Liver (tissue), 8 donors: ENCODE measurements at regions not wholly inside any gene's neighbourhood (a gene's known extent, or its start where the extent isn't known, plus 50 kb on each side); places are given as distances from the start of the nearest gene placed in this dataset.

ENCODE experiments used
- DNase-seq: peaks from one replicate; pipeline ENCODE4 v3.0.0-alpha.2; 2017; ENCODE audit warnings: low spot score
- H3K27ac ChIP-seq, 2 donors: one replicate each; pipeline ENCODE4 v1.7.0; 2013; ENCODE audit warnings: inconsistent platforms in 2 of 2, low read length in 2 of 2, control low read depth in 1 of 2, low read depth in 1 of 2, mild to moderate bottlenecking in 1 of 2
- H3K27me3 ChIP-seq, 4 donors: one replicate each; pipeline versions ENCODE4 v1.6.1 to v1.7.0; 2013; ENCODE audit warnings: low read length in 3 of 4, inconsistent platforms in 1 of 4, mild to moderate bottlenecking in 1 of 4, moderate library complexity in 1 of 4; ENCODE audit not compliant: control insufficient read depth in 4 of 4, insufficient read depth in 4 of 4
- H3K36me3 ChIP-seq, 4 donors: one replicate each; pipeline versions ENCODE4 v1.6.1 to v1.7.0; 2013; ENCODE audit warnings: low read length in 3 of 4, mild to moderate bottlenecking in 3 of 4, low read depth in 1 of 4, moderate library complexity in 1 of 4; ENCODE audit not compliant: control insufficient read depth in 4 of 4, insufficient read depth in 3 of 4
- H3K4me1 ChIP-seq, 4 donors: one replicate each; pipeline versions ENCODE4 v1.6.1 to v1.7.0; 2013; ENCODE audit warnings: low read length in 3 of 4, mild to moderate bottlenecking in 3 of 4, moderate library complexity in 1 of 4; ENCODE audit not compliant: control insufficient read depth in 4 of 4, insufficient read depth in 4 of 4
- H3K4me3 ChIP-seq, 3 donors: one replicate each; pipeline versions ENCODE4 v1.6.1 to v1.7.0; 2013; ENCODE audit warnings: low read length in 3 of 3, control low read depth in 1 of 3, low read depth in 1 of 3, mild to moderate bottlenecking in 1 of 3
- H3K9ac ChIP-seq, 2 donors: one replicate each; pipeline ENCODE4 v1.7.0; 2013; ENCODE audit warnings: low read length in 2 of 2, mild to moderate bottlenecking in 2 of 2, moderate library complexity in 2 of 2, control low read depth in 1 of 2, low read depth in 1 of 2
- H3K9me3 ChIP-seq, 4 donors: one replicate each; pipeline versions ENCODE4 v1.6.1 to v1.7.0; 2013; ENCODE audit warnings: low read length in 3 of 4; ENCODE audit not compliant: control insufficient read depth in 4 of 4
- EGR1 ChIP-seq, 2 donors: IDR thresholded peaks; 2 replicates each; pipeline ENCODE4 v1.6.1; 2016 to 2018; ENCODE audit warnings: antibody characterized with exemption in 2 of 2, low read depth in 2 of 2
- FOXA1 ChIP-seq: IDR thresholded peaks from 2 replicates; pipeline ENCODE4 v1.6.1; 2016; ENCODE audit warnings: antibody characterized with exemption
- FOXA2 ChIP-seq: IDR thresholded peaks from 2 replicates; pipeline ENCODE4 v1.6.1; 2016; ENCODE audit warnings: antibody characterized with exemption
- GABPA ChIP-seq, 2 donors: IDR thresholded peaks in 1 of 2; conservative IDR thresholded peaks in 1 of 2; 2 replicates each; pipeline ENCODE4 v1.6.1; 2016; ENCODE audit warnings: antibody characterized with exemption in 2 of 2, mild to moderate bottlenecking in 1 of 2, moderate library complexity in 1 of 2
- HNF4A ChIP-seq, 2 donors: conservative IDR thresholded peaks; 2 replicates each; pipeline ENCODE4 v1.6.1; 2016; ENCODE audit warnings: antibody characterized with exemption in 2 of 2, mild to moderate bottlenecking in 2 of 2
- HNF4G ChIP-seq: IDR thresholded peaks from 2 replicates; pipeline ENCODE4 v1.6.1; 2016; ENCODE audit warnings: antibody characterized with exemption
- JUND ChIP-seq, 2 donors: IDR thresholded peaks; 2 replicates each; pipeline ENCODE4 v1.6.1; 2016; ENCODE audit warnings: antibody characterized with exemption in 2 of 2
- MAX ChIP-seq: IDR thresholded peaks from 2 replicates; pipeline ENCODE4 v1.6.1; 2016; ENCODE audit warnings: antibody characterized with exemption
- NR2F2 ChIP-seq: IDR thresholded peaks from 2 replicates; pipeline ENCODE4 v1.6.1; 2016; ENCODE audit warnings: antibody characterized with exemption
- RAD21 ChIP-seq, 2 donors: IDR thresholded peaks; 2 replicates each; pipeline ENCODE4 v1.6.1; 2016; ENCODE audit warnings: antibody characterized with exemption in 2 of 2, mild to moderate bottlenecking in 2 of 2
- REST ChIP-seq: IDR thresholded peaks from 2 replicates; pipeline ENCODE4 v1.6.1; 2016; ENCODE audit warnings: antibody characterized with exemption, mild to moderate bottlenecking
- RXRA ChIP-seq, 2 donors: IDR thresholded peaks; 2 replicates each; pipeline ENCODE4 v1.6.1; 2017 to 2018; ENCODE audit warnings: antibody characterized with exemption in 2 of 2, mild to moderate bottlenecking in 1 of 2
- SP1 ChIP-seq: IDR thresholded peaks from 2 replicates; pipeline ENCODE4 v1.6.1; 2018; ENCODE audit warnings: antibody characterized with exemption, mild to moderate bottlenecking
- TAF1 ChIP-seq: conservative IDR thresholded peaks from 2 replicates; pipeline ENCODE4 v1.6.1; 2016; ENCODE audit warnings: antibody characterized with exemption, mild to moderate bottlenecking
- YY1 ChIP-seq: IDR thresholded peaks from 2 replicates; pipeline ENCODE4 v1.6.1; 2016; ENCODE audit warnings: antibody characterized with exemption, mild to moderate bottlenecking
- WGBS: extraction: QIAGEN DNeasy Blood & Tissue Kit; methylation state at CpG from one replicate; pipeline ENCODE4 v1.1.7; 2013; 5-methylcytosine and 5-hydroxymethylcytosine counted together
- TF ChIP-seq, protein P1 (sequence below): IDR thresholded peaks from 2 replicates; pipeline ENCODE4 v1.6.1; 2016; ENCODE audit warnings: antibody characterized with exemption
- TF ChIP-seq, protein P2 (sequence below): IDR thresholded peaks from 2 replicates; pipeline ENCODE4 v1.6.1; 2016; ENCODE audit warnings: antibody characterized with exemption
- TF ChIP-seq, protein P3 (sequence below): fragments of 150-350 bp; IDR thresholded peaks from 2 replicates; pipeline ENCODE4 v1.5.1; 2017; ENCODE audit warnings: improper control_type of control experiment, low read depth, low read length; ENCODE audit not compliant: missing input control
- donor health status: healthy.
- donor health status: healthy.
- donor health status: healthy.
- donor health status: healthy.
- donor health status: healthy.

- no peak for TF ChIP-seq MAX
- no peak for TF ChIP-seq EGR1 (IDR thresholded peaks at IDR 0.05; ENCODE audit: low read depth in 2 of 2)
- TF ChIP-seq, protein P1, sequence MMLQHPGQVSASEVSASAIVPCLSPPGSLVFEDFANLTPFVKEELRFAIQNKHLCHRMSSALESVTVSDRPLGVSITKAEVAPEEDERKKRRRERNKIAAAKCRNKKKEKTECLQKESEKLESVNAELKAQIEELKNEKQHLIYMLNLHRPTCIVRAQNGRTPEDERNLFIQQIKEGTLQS: no peak
- no peak for TF ChIP-seq SP1
- TF ChIP-seq, protein P2, sequence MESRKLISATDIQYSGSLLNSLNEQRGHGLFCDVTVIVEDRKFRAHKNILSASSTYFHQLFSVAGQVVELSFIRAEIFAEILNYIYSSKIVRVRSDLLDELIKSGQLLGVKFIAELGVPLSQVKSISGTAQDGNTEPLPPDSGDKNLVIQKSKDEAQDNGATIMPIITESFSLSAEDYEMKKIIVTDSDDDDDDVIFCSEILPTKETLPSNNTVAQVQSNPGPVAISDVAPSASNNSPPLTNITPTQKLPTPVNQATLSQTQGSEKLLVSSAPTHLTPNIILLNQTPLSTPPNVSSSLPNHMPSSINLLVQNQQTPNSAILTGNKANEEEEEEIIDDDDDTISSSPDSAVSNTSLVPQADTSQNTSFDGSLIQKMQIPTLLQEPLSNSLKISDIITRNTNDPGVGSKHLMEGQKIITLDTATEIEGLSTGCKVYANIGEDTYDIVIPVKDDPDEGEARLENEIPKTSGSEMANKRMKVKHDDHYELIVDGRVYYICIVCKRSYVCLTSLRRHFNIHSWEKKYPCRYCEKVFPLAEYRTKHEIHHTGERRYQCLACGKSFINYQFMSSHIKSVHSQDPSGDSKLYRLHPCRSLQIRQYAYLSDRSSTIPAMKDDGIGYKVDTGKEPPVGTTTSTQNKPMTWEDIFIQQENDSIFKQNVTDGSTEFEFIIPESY: no peak
- no peak for TF ChIP-seq RAD21 (IDR thresholded peaks at IDR 0.05)
Measured at GRCh38 chr1:170274131-170274501, 128.4 kb downstream of the NTMT2 start (continued).

DNA sequence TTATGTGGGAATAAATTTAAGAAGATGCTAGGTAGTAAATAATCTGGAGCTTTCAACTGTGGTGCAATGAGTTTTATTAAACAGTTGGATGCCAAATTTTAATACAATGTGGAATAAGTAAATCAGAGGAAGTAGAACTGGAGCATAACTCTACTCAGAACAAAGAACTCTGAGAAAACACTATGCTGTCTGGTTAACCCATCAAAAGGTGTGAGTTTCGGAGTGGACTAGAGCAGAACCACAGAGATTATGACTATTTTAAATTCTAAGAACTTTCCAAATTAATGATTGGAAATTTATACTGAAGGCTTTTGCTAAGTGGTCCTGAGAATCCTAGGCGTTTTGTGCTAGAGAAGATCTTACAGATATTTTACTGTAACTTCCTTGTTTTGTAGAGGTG is 132.2 kb downstream of the NTMT2 start:
- no peaks in the 10 kb centered on the region for H3K4me1 ChIP-seq
- no peaks in the 10 kb centered on the region for H3K27me3 ChIP-seq
- no peak for TF ChIP-seq YY1
- no peak for TF ChIP-seq TAF1
- TF ChIP-seq, protein P3, sequence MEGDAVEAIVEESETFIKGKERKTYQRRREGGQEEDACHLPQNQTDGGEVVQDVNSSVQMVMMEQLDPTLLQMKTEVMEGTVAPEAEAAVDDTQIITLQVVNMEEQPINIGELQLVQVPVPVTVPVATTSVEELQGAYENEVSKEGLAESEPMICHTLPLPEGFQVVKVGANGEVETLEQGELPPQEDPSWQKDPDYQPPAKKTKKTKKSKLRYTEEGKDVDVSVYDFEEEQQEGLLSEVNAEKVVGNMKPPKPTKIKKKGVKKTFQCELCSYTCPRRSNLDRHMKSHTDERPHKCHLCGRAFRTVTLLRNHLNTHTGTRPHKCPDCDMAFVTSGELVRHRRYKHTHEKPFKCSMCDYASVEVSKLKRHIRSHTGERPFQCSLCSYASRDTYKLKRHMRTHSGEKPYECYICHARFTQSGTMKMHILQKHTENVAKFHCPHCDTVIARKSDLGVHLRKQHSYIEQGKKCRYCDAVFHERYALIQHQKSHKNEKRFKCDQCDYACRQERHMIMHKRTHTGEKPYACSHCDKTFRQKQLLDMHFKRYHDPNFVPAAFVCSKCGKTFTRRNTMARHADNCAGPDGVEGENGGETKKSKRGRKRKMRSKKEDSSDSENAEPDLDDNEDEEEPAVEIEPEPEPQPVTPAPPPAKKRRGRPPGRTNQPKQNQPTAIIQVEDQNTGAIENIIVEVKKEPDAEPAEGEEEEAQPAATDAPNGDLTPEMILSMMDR: no peak
- TF ChIP-seq REST: no peak
- no peak for TF ChIP-seq FOXA2
- no peak for TF ChIP-seq FOXA1
- TF ChIP-seq NR2F2: no peak
- TF ChIP-seq JUND (IDR thresholded peaks at IDR 0.05): no peak
- no peak for TF ChIP-seq RXRA (IDR thresholded peaks at IDR 0.05)
- TF ChIP-seq MAX: no peak
- TF ChIP-seq, protein P2: no peak
- no peak for TF ChIP-seq SP1
- no peak for TF ChIP-seq EGR1 (IDR thresholded peaks at IDR 0.05; ENCODE audit: low read depth in 2 of 2)
- TF ChIP-seq HNF4A (conservative IDR thresholded peaks at IDR 0.05): no peak
- no peak for TF ChIP-seq RAD21 (IDR thresholded peaks at IDR 0.05)
- TF ChIP-seq GABPA (IDR thresholded peaks at IDR 0.05 in 1 of 2, conservative IDR thresholded peaks at IDR 0.05 in 1 of 2): no peak
- no peak for TF ChIP-seq HNF4G
- 56% methylated on average over 2 of the region's 2 CpGs for WGBS
- H3K36me3 ChIP-seq: no peaks in the 10 kb centered on the region
- DNase-seq: no peak
- no peak overlapping the region for H3K9ac ChIP-seq
- peaks cover 0 to 4% (median under 1%) of the 10 kb centered on the region in 4 donors for H3K9me3 ChIP-seq
- no peak overlapping the region for H3K27ac ChIP-seq
- no peak overlapping the region for H3K4me3 ChIP-seq
